IMR-90 (cell line): ENCODE measurements at regions not wholly inside any gene's neighbourhood (a gene's known extent, or its start where the extent isn't known, plus 50 kb on each side); places are given as distances from the start of the nearest gene placed in this dataset.

Experiments
- ATAC-seq: fragments of 200-7000 bp; cut with Tn5 transposase; 2 replicates; pipeline ENCODE4 v1.9.1; 2020; ENCODE audit warnings: low read depth, mild to moderate bottlenecking, moderate library complexity
- BruUV-seq: library from RNA; stranded (reverse); fragments of 400-500 nt; replicated peaks from 2 replicates; lab custom pipeline; 2021; lab: Mats Ljungman, UMichigan
- CTCF ChIA-PET: fragments of 300-600 bp; formaldehyde crosslinking; extraction: SDS; loops from one replicate; lab custom pipeline; 2021; ENCODE audit warnings: antibody characterized with exemption; lab: Yijun Ruan, JAX
- POLR2A ChIA-PET: fragments of 300-600 bp; sonication (Branson Sonifier 250); formaldehyde crosslinking; loops from one replicate; lab custom pipeline; 2022; ENCODE audit warnings: antibody characterized with exemption; ENCODE audit not compliant: unreplicated experiment; lab: Charles Lee
- DNase-seq: peaks from one replicate; pipeline ENCODE4 v3.0.0; 2013
- H2AFZ ChIP-seq: replicated peaks from 2 replicates; pipeline ENCODE3; 2013; ENCODE audit warnings: low read length, mild to moderate bottlenecking; ENCODE audit not compliant: poor library complexity
- H2AK5ac ChIP-seq: 2 replicates; pipeline ENCODE4 v1.6.1; 2013; ENCODE audit warnings: low read depth, low read length, inconsistent platforms
- H2AK9ac ChIP-seq: replicated peaks from 2 replicates; pipeline ENCODE3; 2013; ENCODE audit warnings: mild to moderate bottlenecking, low read depth, low read length, moderate library complexity; ENCODE audit not compliant: poor library complexity
- H2BK120ac ChIP-seq: 2 replicates; pipeline ENCODE4 v1.6.1; 2013; ENCODE audit warnings: low read depth, low read length, inconsistent platforms
- H2BK15ac ChIP-seq: 3 replicates; pipeline ENCODE4 v1.6.1; 2013; ENCODE audit warnings: low read depth, low read length, inconsistent platforms
- H2BK20ac ChIP-seq: 2 replicates; pipeline ENCODE4 v1.6.1; 2013; ENCODE audit warnings: low read depth, mild to moderate bottlenecking, inconsistent platforms, low read length, moderate library complexity
- H2BK5ac ChIP-seq: 2 replicates; pipeline ENCODE4 v1.6.1; 2013; ENCODE audit warnings: mild to moderate bottlenecking, low read depth, low read length, inconsistent platforms; ENCODE audit not compliant: poor library complexity, severe bottlenecking
- H3K14ac ChIP-seq: replicated peaks from 2 replicates; pipeline ENCODE4 v1.6.1; 2013; ENCODE audit warnings: low read depth, low read length, inconsistent platforms
- H3K18ac ChIP-seq: 2 replicates; pipeline ENCODE4 v1.6.1; 2013; ENCODE audit warnings: low read depth, low read length, control low read depth
- H3K23ac ChIP-seq: 2 replicates; pipeline ENCODE4 v1.6.1; 2013; ENCODE audit warnings: low read depth, low read length, inconsistent platforms
- H3K27ac ChIP-seq: 2 replicates; pipeline ENCODE4 v1.5.1; 2013; ENCODE audit warnings: mild to moderate bottlenecking, control low read depth, low read length; ENCODE audit not compliant: insufficient read depth
- H3K27me3 ChIP-seq: 2 replicates; pipeline ENCODE4 v1.6.1; 2013; ENCODE audit warnings: low read length; ENCODE audit not compliant: control insufficient read depth, insufficient read depth
- H3K36me3 ChIP-seq: 2 replicates; pipeline ENCODE4 v1.6.1; 2013; ENCODE audit warnings: low read length, mixed read lengths; ENCODE audit not compliant: control insufficient read depth, insufficient read depth
- H3K4ac ChIP-seq: 2 replicates; pipeline ENCODE4 v1.6.1; 2013; ENCODE audit warnings: low read depth, low read length, inconsistent platforms
- H3K4me1 ChIP-seq: 2 replicates; pipeline ENCODE4 v1.6.1; 2013; ENCODE audit warnings: low read length, mixed read lengths; ENCODE audit not compliant: control insufficient read depth, insufficient read depth
- H3K4me2 ChIP-seq: 2 replicates; pipeline ENCODE4 v1.6.1; 2013; ENCODE audit warnings: low read depth, mild to moderate bottlenecking, control low read depth, low read length, moderate library complexity
- H3K4me3 ChIP-seq: 2 replicates; pipeline ENCODE4 v1.5.1; 2013; ENCODE audit warnings: low read depth, mild to moderate bottlenecking, control low read depth, low read length, moderate library complexity; ENCODE audit not compliant: insufficient read depth
- H3K56ac ChIP-seq: 2 replicates; pipeline ENCODE4 v1.6.1; 2013; ENCODE audit warnings: low read length, inconsistent platforms; ENCODE audit not compliant: insufficient read depth; ENCODE audit errors: extremely low read depth
- H3K79me1 ChIP-seq, 2 experiments: 2 replicates each; pipeline ENCODE4 v1.6.1; 2013; ENCODE audit warnings: low read length in 2 of 2, inconsistent platforms in 1 of 2, low read depth in 1 of 2
- H3K9ac ChIP-seq: 2 replicates; pipeline ENCODE4 v1.6.1; 2013; ENCODE audit warnings: low read depth, low read length, control low read depth
- H3K9me1 ChIP-seq: 2 replicates; pipeline ENCODE4 v1.6.1; 2013; ENCODE audit warnings: low read length, inconsistent platforms; ENCODE audit not compliant: insufficient read depth
- H3K9me3 ChIP-seq: 2 replicates; pipeline ENCODE4 v1.6.1; 2013; ENCODE audit warnings: low read length; ENCODE audit not compliant: control insufficient read depth, insufficient read depth
- H4K20me1 ChIP-seq: 2 replicates; pipeline ENCODE4 v1.6.1; 2013; ENCODE audit warnings: low read length, inconsistent platforms; ENCODE audit not compliant: insufficient read depth
- H4K5ac ChIP-seq: 2 replicates; pipeline ENCODE4 v1.6.1; 2013; ENCODE audit warnings: mild to moderate bottlenecking, low read depth, low read length, control low read depth
- H4K8ac ChIP-seq, 2 experiments: 2 replicates each; pipeline ENCODE4 v1.6.1; 2013; ENCODE audit warnings: low read depth in 2 of 2, low read length in 2 of 2, control low read depth in 1 of 2, inconsistent platforms in 1 of 2
- H4K91ac ChIP-seq: 2 replicates; pipeline ENCODE4 v1.6.1; 2013; ENCODE audit warnings: low read depth, low read length, inconsistent platforms; ENCODE audit not compliant: insufficient read depth
- CTCF ChIP-seq: conservative IDR thresholded peaks from 2 replicates; pipeline ENCODE4 v1.5.1; 2012; ENCODE audit warnings: mild to moderate bottlenecking, low read depth, low read length, improper control_type of control experiment
- FOS ChIP-seq: fragments of 150-350 bp; IDR thresholded peaks from 2 replicates; pipeline ENCODE4 v1.6.1; 2016; ENCODE audit warnings: low read depth, low read length
- MXI1 ChIP-seq: IDR thresholded peaks from 2 replicates; pipeline ENCODE4 v1.6.1; 2012; ENCODE audit warnings: low read depth, mild to moderate bottlenecking, low read length, moderate library complexity, borderline replicate concordance
- NFE2L2 ChIP-seq: fragments of 150-350 bp; IDR thresholded peaks from 2 replicates; pipeline ENCODE4 v1.6.1; 2016; ENCODE audit warnings: low read depth, mild to moderate bottlenecking, low read length
- SMC3 ChIP-seq: fragments of 150-350 bp; IDR thresholded peaks from 2 replicates; pipeline ENCODE4 v1.6.1; 2016; ENCODE audit warnings: low read depth, mild to moderate bottlenecking, antibody characterized with exemption, low read length, moderate library complexity
- USF2 ChIP-seq: fragments of 150-350 bp; IDR thresholded peaks from 2 replicates; pipeline ENCODE4 v1.6.1; 2017; ENCODE audit warnings: mild to moderate bottlenecking, antibody characterized with exemption, low read length, low read depth
- WGBS, 2 experiments: methylation state at CpG; one replicate each; pipeline versions ENCODE4 v1.1.5 to v1.1.7; 2013; ENCODE audit warnings: missing lambda C conversion rate in 2 of 2; ENCODE audit not compliant: insufficient read length in 1 of 2; ENCODE audit errors: extremely low coverage in 2 of 2; 5-methylcytosine and 5-hydroxymethylcytosine counted together
- dilution Hi-C: fragments of 300-500 bp; cut with HindIII; formaldehyde crosslinking; loops from one replicate; pipeline ENCODE4 v1.14.3; 2018; ENCODE audit warnings: low sequenced_read_pairs; ENCODE audit not compliant: unreplicated experiment
- in situ Hi-C: fragments of 300-500 bp; cut with MboI; formaldehyde crosslinking; loops from 3 replicates; pipeline ENCODE4 v1.14.3; 2019; ENCODE audit warnings: low sequenced_read_pairs, inconsistent platforms, mixed read lengths
- intact Hi-C: fragments of 100-400 bp; cut with micrococcal nuclease; formaldehyde crosslinking; loops from 2 replicates; pipeline ENCODE4 v1.10.0; 2022
- TF ChIP-seq, protein P1 (sequence below): fragments of 150-350 bp; IDR thresholded peaks from 2 replicates; pipeline ENCODE4 v1.6.1; 2016; ENCODE audit warnings: low read depth, mild to moderate bottlenecking, low read length, moderate library complexity, borderline replicate concordance

- no peak for TF ChIP-seq SMC3
- TF ChIP-seq CTCF, result no peak
- no peak for TF ChIP-seq NFE2L2
- TF ChIP-seq, protein P1, sequence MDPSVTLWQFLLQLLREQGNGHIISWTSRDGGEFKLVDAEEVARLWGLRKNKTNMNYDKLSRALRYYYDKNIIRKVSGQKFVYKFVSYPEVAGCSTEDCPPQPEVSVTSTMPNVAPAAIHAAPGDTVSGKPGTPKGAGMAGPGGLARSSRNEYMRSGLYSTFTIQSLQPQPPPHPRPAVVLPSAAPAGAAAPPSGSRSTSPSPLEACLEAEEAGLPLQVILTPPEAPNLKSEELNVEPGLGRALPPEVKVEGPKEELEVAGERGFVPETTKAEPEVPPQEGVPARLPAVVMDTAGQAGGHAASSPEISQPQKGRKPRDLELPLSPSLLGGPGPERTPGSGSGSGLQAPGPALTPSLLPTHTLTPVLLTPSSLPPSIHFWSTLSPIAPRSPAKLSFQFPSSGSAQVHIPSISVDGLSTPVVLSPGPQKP, result no peak
- TF ChIP-seq USF2, result no peak
- no peak for TF ChIP-seq FOS
- TF ChIP-seq MXI1, result no peak
- Histone ChIP-seq H3K4me3 (no peak overlapping the region), H4K8ac (no peak overlapping the region), H3K79me1 (no peaks in the 10 kb centered on the region), H2AK5ac (no peak overlapping the region), H4K5ac (no peak overlapping the region), H3K18ac (no peak overlapping the region), H4K91ac (no peak overlapping the region), H2BK15ac (no peak overlapping the region), H2BK120ac (no peak overlapping the region), H3K36me3 (no peaks in the 10 kb centered on the region), H2AK9ac (no peak overlapping the region), H2AFZ (no peak overlapping the region), H3K56ac (no peak overlapping the region), H3K27ac (no peak overlapping the region), H3K4me1 (peaks cover 4% of the 10 kb centered on the region; the same call in 1 of the 2 replicates), H3K14ac (no peak overlapping the region), H3K9ac (no peak overlapping the region), H2BK20ac (no peak overlapping the region), H2BK5ac (no peak overlapping the region), H3K4ac (no peak overlapping the region), H3K9me1 (no peaks in the 10 kb centered on the region), H3K27me3 (no peaks in the 10 kb centered on the region), H3K4me2 (no peak overlapping the region), H3K9me3 (peaks cover 2% of the 10 kb centered on the region; the same call in 1 of the 2 replicates), H4K20me1 (no peaks in the 10 kb centered on the region), H3K23ac (no peak overlapping the region)
- in situ Hi-C loops (no loop called here), dilution Hi-C loops (no loop called here), intact Hi-C loops (no loop called here)
- CTCF ChIA-PET, result no interaction called here
- POLR2A ChIA-PET, result no interaction called here
- no TSS peak for BruUV-seq
- DNase-seq (no peak), ATAC-seq (no peak)
- no CpG with 5 or more reads among the region's 4 CpGs for WGBS, 2 experiments
These were observed 683.9 kb upstream of the TMEM132C start for GRCh38 chr12:127583041-127583440.
